NCI-H2107 treated with DMSO at 0.1 percent for 48 hours (cell line): ENCODE measurements at regions not wholly inside any gene's neighbourhood (a gene's known extent, or its start where the extent isn't known, plus 50 kb on each side); places are given as distances from the start of the nearest gene placed in this dataset.
"Not testable (repeated sequence)": the region's sequence is repeated elsewhere in the genome, so short reads cannot be mapped to it uniquely, and the experiment has no call there.

Source experiments
- DNase-seq: peaks from one replicate; lab custom pipeline; 2025; ENCODE audit not compliant: unreplicated experiment; lab: John Stamatoyannopoulos, UW

DNA sequence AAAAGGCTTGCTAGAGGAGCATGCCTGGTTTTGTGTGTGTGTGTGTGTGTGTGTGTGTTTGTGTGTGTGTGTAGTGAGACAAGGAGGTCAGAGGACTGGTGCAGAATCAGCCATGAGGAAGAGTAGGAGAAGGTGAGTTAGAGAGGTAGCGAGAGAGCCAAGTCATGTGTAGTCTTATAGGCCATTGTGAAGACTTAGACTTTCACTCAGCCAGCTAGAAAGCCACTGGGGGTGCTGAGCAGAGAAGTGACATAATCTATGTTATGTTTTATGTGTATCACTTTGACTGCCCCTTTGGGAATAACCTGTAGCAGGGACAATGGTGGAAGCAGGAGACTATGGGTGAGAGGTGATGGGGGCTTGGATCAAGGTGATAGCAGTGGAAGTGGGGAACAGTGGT lies 180.5 kb upstream of the CLINT1 start:
- no peak for DNase-seq

DNA sequence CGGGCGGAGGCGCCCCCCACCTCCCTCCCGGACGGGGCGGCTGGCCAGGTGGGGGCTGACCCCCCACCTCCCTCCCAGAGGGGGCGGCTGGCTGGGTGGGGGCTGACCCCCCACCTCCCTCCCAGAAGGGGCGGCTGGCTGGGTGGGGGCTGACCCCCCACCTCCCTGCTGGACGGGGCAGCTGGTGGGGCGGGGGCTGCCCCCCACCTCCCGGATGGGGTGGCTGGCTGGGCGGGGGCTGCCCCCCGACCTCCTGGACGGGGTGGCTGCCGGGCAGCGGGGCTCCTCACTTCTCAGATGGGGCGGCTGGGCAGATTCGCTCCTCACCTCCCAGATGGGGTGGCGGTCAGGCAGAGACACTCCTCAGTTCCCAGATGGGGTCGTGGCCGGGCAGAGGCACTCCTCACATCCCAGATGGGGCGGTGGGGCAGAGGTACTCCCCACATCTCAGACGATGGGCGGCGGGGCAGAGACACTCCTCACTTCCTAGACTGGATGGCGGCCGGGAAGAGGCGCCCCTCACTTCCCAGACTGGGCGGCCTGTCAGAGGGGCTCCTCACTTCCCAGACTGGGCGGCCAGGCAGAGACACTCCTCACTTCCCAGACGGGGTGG lies 178.1 kb upstream of the CLINT1 start:
- DNase-seq, result not testable (repeated sequence)

DNA sequence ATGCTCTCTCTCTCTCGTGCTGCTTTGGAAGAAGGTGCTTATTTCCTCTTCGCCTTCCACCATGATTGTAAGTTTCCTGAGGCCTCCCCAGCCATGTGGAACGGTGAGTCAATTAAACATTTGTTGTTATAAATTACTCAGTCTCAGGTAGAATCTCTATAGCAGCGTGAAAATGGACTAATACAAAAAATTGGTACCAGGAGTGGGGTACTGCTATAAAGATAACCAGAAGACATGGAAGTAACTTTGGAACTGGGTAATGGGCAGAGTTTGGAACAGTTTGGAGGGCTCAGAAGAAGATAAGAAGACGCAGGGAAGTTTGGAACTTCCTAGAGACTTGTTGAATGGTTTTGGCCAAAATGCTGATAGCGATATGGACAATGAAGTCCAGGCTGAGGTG lies 175.6 kb upstream of the CLINT1 start:
- DNase-seq, result not testable (repeated sequence)

DNA sequence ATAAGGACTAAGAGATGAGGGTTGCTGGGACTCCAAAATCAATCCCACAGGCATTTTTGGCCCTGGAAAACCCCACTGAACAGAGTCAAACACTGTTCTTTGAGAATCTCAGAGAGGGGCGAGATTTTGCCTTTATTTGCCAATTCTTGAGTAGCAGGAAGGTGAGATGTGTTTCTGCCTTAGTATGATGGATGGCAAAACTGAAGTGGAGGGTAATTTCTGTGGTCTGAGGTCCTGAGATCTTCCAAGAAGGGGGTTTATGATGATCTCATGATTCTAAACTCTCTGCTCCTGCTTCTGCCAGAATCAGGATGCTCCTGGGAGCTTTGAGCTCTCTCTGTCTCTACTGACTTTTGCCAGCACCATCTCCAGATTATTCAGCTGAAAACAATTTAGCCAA lies 174.8 kb upstream of the CLINT1 start:
- no peak for DNase-seq

DNA sequence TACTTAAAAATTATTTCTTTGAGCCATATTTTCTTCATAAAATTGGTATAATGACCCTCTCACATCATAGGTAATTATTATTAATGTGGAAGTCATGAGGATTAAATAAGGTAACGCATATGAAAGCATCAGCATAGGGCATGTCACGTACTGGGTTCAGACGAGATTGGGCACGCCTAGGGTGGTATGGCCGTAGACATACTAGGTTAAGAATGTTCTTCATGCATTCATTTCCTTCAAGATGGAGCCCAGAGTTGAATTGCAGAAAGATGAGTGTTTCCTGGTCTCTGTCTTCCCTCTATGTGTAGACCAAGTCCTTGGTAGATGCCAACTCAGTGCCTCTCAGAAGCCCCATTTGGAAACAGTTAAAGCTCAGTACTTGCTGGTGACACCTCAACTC lies 174.1 kb upstream of the CLINT1 start:
- no peak for DNase-seq

DNA sequence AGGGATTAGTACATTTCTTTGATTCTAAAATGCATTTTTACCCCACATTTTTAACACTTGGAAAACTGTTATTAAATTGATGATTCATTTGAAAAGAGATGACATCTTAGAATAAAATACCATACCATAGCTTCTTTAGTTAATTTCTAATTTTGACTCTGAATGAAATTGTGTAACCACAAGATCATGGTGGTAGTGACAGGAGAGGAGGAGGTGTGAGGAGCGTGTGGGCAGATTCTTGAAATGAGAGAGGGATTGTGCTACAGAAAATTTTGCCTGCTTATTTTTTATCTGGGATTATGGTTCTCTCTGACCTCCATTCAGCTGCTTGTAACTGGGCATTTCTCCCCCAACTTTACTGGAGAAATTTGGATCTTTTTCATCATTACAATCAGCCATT lies 173.3 kb upstream of the CLINT1 start:
- DNase-seq, result no peak

DNA sequence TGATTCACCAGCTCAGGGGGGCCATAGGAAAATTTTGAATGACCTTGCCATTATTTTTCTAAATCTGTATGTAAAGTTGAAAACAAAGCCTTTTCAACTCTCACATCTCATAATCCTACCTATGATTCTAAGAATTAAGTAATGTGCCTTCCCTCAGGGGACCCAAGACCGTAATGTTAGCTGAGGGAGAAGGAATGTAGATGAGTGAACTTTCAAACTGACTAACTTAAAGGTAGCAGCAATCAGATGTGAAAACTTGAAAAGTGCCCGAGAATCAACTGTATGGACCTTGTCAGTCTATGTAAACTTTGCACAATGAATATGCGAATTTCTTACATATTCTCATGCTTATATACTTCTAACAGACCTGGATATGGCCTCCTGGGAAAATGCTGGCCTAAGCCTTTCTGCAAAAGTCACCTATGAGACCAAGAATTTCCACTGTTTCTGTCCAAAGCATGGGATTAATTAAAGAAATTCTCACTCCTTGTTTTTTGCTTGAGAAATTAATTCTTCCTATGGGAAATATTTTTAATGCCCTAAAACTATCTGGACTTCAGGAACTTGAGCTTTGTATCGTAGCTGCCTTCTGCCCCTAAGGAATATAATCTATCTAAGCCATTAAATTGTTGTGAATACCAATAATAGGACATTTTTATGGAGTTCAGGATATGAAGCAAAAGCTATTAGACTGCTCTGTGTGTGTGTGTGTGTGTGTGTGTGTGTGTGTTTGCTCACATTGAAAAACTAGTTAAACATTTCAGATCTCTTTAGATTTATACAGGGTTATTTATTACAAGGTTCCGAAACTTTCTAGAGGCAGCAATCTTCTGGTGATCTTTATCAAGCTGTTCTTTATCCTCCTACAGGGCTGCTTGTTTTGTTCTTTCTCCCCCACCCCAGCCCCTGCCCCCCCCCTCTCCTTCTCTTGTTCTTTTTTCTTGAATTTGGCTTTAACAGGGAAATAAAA lies 169.1 kb upstream of the CLINT1 start:
- no peak for DNase-seq

DNA sequence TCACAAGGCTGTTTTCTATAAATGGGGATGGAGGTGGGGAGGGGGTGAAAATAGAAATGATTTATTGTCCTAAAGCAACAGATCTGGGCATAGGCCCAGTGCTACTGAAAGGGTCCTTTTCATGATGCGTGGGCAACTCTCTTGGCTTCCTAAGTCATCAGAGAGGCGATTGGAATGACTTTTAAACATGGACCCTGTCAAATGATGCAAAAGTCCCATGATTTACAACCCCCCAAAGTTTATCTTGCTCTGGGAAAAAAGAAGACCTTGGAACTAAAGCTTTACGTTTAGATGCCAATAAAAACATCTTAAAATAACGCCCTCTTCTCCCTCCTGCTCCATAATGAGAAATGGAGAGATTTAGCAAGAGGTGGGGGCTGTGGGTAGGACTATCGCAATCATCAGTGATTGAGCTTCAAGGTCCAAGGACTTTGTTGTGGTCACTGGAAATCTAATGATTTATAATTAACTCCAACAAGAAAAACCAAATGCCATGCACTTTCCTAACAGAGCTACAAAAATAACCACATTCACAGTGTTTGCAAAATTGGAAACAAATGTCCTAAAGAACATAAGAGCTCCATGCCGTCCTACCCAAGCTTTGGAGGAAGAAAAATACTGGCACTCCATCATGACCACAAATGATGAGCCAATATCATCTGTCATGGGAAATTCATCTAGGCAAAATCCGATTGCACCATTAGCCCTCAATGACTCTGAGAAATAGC lies 167.5 kb upstream of the CLINT1 start:
- DNase-seq, result no peak

DNA sequence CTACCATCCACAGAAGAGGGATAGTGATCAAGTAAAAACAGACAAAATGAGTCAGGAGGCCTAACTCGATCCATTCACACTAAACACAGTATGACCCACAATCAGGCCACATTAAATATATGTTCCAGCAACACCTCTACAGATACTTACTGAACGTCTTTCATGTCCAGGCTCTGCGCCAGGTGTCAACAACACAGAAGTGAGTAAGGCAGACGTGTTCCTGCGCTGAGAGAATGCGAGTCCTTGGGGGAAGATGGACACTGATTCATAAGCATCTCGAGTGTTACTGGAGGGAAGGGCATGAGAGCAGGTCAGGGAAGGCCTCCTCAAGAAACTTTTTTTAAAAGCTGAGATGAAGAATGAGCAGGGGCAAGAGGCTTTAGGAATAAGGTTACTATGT lies 164.3 kb upstream of the CLINT1 start:
- no peak for DNase-seq

DNA sequence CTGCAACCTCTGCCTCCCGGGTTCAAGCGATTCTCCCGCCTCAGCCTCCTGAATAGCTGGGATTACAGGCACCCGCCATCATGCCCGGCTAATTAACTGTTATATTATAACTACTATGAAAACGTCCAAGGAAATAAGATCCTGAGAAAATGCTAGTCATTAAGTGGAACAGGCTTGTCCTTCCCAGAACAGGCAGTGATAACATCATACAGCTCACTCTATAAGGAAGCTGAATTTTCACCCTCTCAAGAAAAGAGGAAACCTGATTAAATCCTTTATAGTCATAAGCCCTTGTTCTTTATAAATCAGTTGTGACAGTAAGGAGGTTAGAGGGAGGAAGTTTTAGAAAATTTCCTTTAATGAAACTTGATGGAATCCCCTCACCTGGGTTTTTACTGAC lies 163.9 kb upstream of the CLINT1 start:
- no peak for DNase-seq

DNA sequence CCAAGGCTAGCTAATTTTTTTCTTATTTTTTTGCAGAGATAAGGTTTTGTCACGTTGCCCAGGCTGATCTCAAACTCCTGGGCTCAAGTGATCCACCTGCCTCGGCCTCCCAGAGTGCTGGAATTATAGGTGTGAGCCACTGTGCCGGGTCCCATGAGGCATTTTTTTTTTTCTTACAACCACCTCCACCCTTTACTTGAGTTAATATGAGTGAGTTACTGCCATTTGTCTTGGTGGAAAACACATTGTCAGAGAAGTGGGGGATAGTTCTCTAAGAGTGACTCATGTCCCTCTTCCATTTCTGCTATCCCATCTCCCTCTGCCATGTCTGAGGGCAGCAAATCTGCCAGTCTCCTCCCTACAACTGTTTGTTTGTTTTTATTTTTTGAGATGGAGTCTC lies 163.4 kb upstream of the CLINT1 start:
- DNase-seq, result no peak

DNA sequence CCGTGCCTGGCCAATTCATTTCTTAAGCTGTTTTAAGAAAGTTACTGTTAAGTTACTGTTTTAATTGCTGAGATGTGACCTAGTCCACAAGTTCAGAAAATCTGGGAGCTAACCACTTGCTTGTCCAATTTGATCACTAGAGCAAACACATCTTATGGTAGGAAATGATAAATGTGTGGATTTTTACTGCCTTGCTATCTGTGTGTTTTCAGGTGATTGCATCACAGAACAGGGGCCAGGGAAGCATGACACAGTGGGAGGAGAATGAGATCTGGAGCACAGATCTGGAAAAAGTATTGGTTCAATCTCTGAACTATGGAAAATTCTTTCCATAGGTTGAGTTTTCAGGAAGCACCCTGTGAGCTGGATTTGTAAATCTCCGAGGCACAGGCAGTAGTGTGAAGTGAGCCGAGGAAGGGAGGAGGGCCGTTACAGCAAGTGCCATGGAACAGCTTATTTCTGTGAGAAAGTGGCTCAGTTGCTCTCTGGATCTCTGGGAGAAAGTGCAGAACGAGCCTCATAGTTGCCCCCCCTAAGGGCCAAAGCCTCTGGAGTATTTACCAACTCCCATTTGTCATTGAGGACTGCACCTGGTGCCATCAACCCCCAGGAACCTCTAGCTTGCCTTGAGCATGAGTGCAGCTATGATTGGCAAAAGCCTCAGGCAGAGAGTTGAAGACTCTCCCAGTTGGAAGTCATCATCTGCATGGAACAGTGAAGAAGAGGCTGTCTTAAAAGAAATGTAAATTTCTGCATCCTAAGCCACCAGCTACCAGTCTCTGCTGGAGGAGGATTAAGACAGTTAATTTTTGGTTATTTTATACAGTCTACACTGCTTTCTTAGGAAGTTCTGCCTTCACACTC lies 161.8 kb upstream of the CLINT1 start:
- no peak for DNase-seq

DNA sequence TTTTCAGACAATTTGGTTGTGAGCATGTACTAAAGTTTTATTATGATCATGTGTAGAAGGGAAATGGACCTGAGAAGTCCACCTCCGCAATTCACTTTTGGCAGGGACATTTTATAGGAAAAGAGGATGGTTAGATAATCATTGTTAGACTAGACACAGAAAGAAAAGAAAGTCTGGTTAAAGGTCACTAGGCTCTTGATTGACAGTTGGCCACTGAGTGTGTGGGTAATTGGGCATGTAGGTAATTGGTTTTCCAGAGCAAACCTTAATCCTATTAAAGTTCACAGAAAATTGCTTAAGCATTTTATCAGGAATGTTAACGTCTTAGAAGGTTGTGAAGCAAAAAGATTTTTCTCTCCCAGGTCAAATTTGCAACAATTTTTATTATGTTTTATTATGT lies 158.5 kb upstream of the CLINT1 start:
- DNase-seq, result no peak

DNA sequence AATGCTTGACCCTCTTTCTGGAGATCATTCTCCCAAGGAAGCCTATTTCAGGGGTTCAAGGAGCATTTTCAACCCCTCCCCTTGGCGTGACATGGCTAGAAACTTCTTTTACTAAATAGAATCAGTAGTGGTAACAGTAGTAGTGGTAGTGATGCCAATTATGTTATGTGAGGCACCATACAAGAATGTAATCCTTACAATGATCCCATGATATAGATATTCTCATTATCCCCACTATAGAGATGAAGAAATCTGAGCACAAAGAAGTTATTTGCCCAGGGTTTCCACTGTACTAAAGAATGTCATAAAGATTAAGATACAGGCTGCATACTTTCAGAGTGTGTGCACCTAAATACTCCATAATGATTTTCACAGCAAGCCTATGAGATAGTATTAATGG lies 155.4 kb upstream of the CLINT1 start:
- no peak for DNase-seq

DNA sequence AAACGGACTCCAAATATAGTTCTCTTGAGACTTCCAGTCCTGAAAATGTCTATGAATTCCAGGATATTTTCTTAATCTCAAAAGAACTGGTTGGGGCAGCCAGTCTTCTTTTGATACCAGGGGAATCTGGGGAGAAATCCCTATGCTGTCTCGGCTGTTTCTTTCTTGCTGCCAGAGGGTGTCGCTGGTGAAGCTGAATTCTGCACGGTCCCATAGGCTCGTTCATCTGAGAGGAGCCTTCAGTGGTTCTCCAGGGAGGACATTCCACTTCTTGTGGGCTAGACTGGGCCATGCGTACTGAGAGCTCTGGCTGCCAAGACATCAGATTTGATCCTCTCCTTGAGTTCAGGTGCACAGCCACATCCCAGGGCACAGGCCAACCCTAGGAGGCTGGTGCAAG lies 155.0 kb upstream of the CLINT1 start:
- DNase-seq, result no peak

DNA sequence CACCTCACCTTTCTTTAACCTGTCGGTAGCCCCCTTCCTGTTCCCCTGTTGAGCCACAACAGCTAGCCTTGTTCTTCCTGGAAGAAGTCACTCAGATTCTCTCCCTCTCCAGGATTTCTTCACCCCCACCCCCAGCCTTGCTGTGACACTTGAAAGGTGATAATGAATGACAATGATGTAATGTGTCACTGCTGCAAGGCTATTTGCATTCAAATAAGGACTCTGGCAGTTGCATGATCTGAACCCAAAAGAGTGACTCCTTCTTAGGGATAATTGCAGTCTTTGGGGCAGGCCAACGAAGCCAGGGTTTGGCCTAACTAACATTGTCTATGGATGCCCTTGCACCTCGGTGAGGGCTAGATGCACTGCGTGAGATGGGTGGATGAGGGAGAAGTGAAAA lies 154.4 kb upstream of the CLINT1 start:
- DNase-seq, result no peak

DNA sequence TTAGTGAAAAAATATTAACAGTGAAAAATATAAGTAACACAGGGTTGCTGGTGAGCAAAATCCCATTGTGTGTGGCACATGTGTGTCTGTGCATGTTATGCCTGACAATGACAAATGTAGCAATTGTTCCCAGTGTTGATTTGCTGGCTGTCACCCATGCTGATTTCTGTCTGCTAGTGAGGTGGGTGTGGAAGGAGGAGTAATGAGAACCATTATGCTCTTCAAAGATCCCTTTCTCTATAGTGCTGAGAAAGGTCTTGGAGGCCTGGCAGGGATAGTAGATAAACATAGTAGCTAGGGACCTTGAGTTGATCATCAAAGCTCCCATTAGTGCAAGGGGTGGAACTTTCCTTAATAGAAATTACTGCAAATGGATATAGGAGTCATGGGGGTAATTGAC lies 152.5 kb upstream of the CLINT1 start:
- DNase-seq, result no peak

DNA sequence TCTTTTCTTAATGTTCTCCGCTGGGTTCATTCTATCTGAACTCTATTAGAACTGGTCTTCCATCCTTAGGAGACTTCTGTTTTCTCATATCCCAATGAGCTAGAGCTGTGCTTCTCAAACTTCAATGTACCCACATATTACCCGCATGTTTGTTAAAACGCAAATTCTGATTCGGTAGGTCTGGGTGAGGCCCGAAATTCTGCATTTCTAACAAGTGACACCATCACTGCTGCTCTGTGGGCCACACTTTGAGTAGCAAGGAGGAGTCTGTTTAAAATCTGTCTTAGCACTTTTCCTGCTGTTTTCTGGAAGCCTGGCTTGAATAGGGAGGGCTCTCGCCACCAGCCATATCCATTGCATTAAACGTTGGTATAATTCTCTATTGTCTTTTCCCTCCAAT lies 151.9 kb upstream of the CLINT1 start:
- no peak for DNase-seq

DNA sequence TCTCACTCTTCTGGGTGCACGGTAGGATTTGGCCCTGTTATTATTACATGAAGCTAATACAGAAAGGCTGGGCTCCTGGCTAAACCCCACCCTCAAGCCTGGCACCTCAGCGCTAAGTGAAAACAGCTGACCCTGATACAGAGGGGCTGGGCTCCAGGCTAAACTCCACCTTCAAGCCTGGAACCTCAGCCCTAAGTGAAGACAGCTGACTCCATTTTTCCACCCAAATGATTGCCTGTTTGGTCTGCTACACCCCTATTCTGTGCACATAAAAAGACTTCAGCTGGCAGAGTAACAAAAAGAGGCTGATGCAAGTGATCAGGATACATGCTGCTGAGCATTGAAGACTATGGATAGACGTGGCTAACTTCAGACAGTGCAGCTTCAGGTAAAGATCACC lies 148.4 kb upstream of the CLINT1 start:
- no peak for DNase-seq

DNA sequence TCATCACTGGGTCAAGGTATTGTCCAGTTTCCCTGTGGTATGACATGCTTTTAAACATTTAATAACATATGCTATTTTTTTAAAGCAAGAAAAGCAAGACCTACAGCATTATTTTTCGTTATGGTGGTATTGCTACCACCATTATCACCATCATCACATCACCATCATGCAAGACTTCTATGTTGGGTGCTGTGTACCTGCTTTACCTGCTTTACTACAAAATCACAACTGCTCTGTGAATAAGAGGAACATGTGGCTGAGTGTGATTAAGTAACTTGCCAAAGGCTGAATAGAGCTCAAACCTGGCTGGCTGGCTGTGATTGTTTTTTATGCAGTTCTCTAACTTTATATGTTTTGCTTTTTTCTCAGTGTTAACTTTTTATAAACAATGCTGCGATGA lies 140.8 kb upstream of the CLINT1 start:
- no peak for DNase-seq

DNA sequence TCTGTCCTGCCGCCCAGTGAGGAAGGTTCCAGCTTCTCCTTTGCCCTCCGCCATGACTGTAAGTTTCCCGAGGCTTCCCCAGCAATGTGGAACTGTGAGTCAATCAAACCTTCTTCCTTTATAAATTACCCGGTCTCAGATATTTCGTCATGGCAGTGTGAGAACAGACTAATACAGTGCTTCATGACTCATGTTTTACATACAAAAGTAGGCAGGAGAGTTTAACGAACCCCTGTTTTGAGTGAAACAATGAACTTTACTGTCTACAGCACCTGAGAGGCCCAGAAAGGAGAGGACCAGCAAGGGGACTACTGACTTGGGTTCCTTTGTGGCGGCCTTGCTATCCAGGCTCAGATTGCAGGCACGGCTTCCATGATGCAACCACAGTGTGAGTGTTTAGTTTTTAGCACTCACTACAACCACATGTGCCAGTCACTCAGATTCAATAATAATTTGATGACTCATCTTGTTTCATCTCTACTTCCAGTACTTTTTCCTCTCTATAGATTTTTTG lies 139.1 kb upstream of the CLINT1 start:
- no peak for DNase-seq
